ENCODE measurements at regions not wholly inside any gene's neighbourhood (a gene's known extent, or its start where the extent isn't known, plus 50 kb on each side); places are given as distances from the start of the nearest gene placed in this dataset.

- H3K9ac ChIP-seq (ENCODE audit: low read depth in 1 of 2, low read length in 2 of 2) = no peak overlapping the region
- no peak overlapping the region for H3K27ac ChIP-seq (ENCODE audit: low read depth in 1 of 2, low read length in 2 of 2)
- H3K9me3 ChIP-seq (ENCODE audit: control insufficient read depth in 4 of 4, low read length in 3 of 4) = no peaks in the 10 kb centered on the region
- H3K4me1 ChIP-seq (ENCODE audit: control insufficient read depth in 4 of 4, insufficient read depth in 4 of 4, low read length in 3 of 4) = no peaks in the 10 kb centered on the region
- 74% methylated on average over 6 of the region's 6 CpGs for WGBS
- no peak for DNase-seq (ENCODE audit: low spot score)
- H3K4me3 ChIP-seq (ENCODE audit: low read depth in 1 of 3, low read length in 3 of 3) = no peak overlapping the region
- no peak for TF ChIP-seq GABPA (IDR thresholded peaks at IDR 0.05 in 1 of 2, conservative IDR thresholded peaks at IDR 0.05 in 1 of 2)
- no peak for TF ChIP-seq HNF4A (conservative IDR thresholded peaks at IDR 0.05)
- TF ChIP-seq JUND (IDR thresholded peaks at IDR 0.05) = no peak
- no peak for TF ChIP-seq MAX (IDR thresholded peaks at IDR 0.05)
- no peak for TF ChIP-seq FOXA2 (IDR thresholded peaks at IDR 0.05)
- TF ChIP-seq EGR1 (IDR thresholded peaks at IDR 0.05; ENCODE audit: low read depth in 2 of 2) = no peak
- no peak for TF ChIP-seq RAD21 (IDR thresholded peaks at IDR 0.05)
- no peak for TF ChIP-seq CTCF (IDR thresholded peaks at IDR 0.05; ENCODE audit: low read depth, low read length, missing input control)
- no peak for TF ChIP-seq RXRA (IDR thresholded peaks at IDR 0.05)
- TF ChIP-seq ZBTB33 (IDR thresholded peaks at IDR 0.05) = no peak
- no peak for TF ChIP-seq NR2F2 (IDR thresholded peaks at IDR 0.05)
- no peak for TF ChIP-seq HNF4G (IDR thresholded peaks at IDR 0.05)
- no peaks in the 10 kb centered on the region for H3K36me3 ChIP-seq (ENCODE audit: control insufficient read depth in 4 of 4, insufficient read depth in 3 of 4, low read depth in 1 of 4, low read length in 3 of 4)
- H3K27me3 ChIP-seq (ENCODE audit: control insufficient read depth in 4 of 4, insufficient read depth in 4 of 4, low read length in 3 of 4) = no peaks in the 10 kb centered on the region
Observed at GRCh38 chr20:23160536-23161243, 74.6 kb upstream of the CD93 start.

- no peak overlapping the region for H3K4me3 ChIP-seq (ENCODE audit: low read depth in 1 of 3, low read length in 3 of 3)
- WGBS = 75% methylated on average over 4 of the region's 4 CpGs
- no peak for DNase-seq (ENCODE audit: low spot score)
- no peak overlapping the region for H3K9ac ChIP-seq (ENCODE audit: low read depth in 1 of 2, low read length in 2 of 2)
- no peaks in the 10 kb centered on the region for H3K9me3 ChIP-seq (ENCODE audit: control insufficient read depth in 4 of 4, low read length in 3 of 4)
- TF ChIP-seq EGR1 (IDR thresholded peaks at IDR 0.05; ENCODE audit: low read depth in 2 of 2) (no peak), FOXA1 (IDR thresholded peaks at IDR 0.05) (no peak), YY1 (IDR thresholded peaks at IDR 0.05) (no peak), MAX (IDR thresholded peaks at IDR 0.05) (no peak), SP1 (IDR thresholded peaks at IDR 0.05) (no peak), HNF4A (conservative IDR thresholded peaks at IDR 0.05) (no peak), REST (IDR thresholded peaks at IDR 0.05) (no peak), TAF1 (conservative IDR thresholded peaks at IDR 0.05) (no peak), FOXA2 (IDR thresholded peaks at IDR 0.05) (no peak), CTCF (IDR thresholded peaks at IDR 0.05; ENCODE audit: low read depth, low read length, missing input control) (no peak), ZBTB33 (IDR thresholded peaks at IDR 0.05) (no peak), ATF3 (IDR thresholded peaks at IDR 0.05) (no peak), JUND (IDR thresholded peaks at IDR 0.05) (no peak), RXRA (IDR thresholded peaks at IDR 0.05) (no peak), GABPA (IDR thresholded peaks at IDR 0.05 in 1 of 2, conservative IDR thresholded peaks at IDR 0.05 in 1 of 2) (no peak), HNF4G (IDR thresholded peaks at IDR 0.05) (no peak), NR2F2 (IDR thresholded peaks at IDR 0.05) (no peak)
- H3K36me3 ChIP-seq (ENCODE audit: control insufficient read depth in 4 of 4, insufficient read depth in 3 of 4, low read depth in 1 of 4, low read length in 3 of 4) = no peaks in the 10 kb centered on the region
- no peaks in the 10 kb centered on the region for H3K4me1 ChIP-seq (ENCODE audit: control insufficient read depth in 4 of 4, insufficient read depth in 4 of 4, low read length in 3 of 4)
- no peaks in the 10 kb centered on the region for H3K27me3 ChIP-seq (ENCODE audit: control insufficient read depth in 4 of 4, insufficient read depth in 4 of 4, low read length in 3 of 4)
- no peak overlapping the region for H3K27ac ChIP-seq (ENCODE audit: low read depth in 1 of 2, low read length in 2 of 2)
Observed at GRCh38 chr20:23159947-23160318, 73.8 kb upstream of the CD93 start.
